ENCODE measurements at regions not wholly inside any gene's neighbourhood (a gene's known extent, or its start where the extent isn't known, plus 50 kb on each side); places are given as distances from the start of the nearest gene placed in this dataset.
"Not testable (repeated sequence)": the region's sequence is repeated elsewhere in the genome, so short reads cannot be mapped to it uniquely, and the experiment has no call there.

- Histone ChIP-seq H3K4me1 (ENCODE audit: control insufficient read depth, low read depth, low read length) (no peaks in the 10 kb centered on the region), H3K4me3 (ENCODE audit: low read length) (no peak overlapping the region), H3K79me2 (ENCODE audit: control insufficient read depth, insufficient read depth, low read length) (no peaks in the 10 kb centered on the region), H4K5ac (ENCODE audit: low read length) (no peak overlapping the region), H3K4me2 (ENCODE audit: low read length) (no peak overlapping the region), H3K27ac (ENCODE audit: low read depth, low read length) (no peak overlapping the region), H2BK15ac (replicated peaks; ENCODE audit: low read depth) (no peak overlapping the region), H3K36me3 (ENCODE audit: control insufficient read depth, insufficient read depth, low read length) (no peaks in the 10 kb centered on the region), H3K79me1 (ENCODE audit: low read length) (no peaks in the 10 kb centered on the region), H2BK5ac (ENCODE audit: low read length) (no peak overlapping the region), H3K27me3 (ENCODE audit: insufficient read depth, low read length, poor library complexity) (no peaks in the 10 kb centered on the region), H3K18ac (ENCODE audit: low read length) (no peak overlapping the region), H3K56ac (ENCODE audit: low read length) (no peak overlapping the region), H3K23ac (ENCODE audit: low read length) (no peak overlapping the region), H2AK5ac (ENCODE audit: low read length) (no peak overlapping the region), H4K8ac (ENCODE audit: low read depth, low read length) (no peak overlapping the region), H3K4ac (ENCODE audit: low read depth, low read length) (no peak overlapping the region), H2BK120ac (ENCODE audit: low read depth, low read length) (no peak overlapping the region), H3K9ac (ENCODE audit: low read length) (no peak overlapping the region)
- WGBS (ENCODE audit: extremely low coverage, insufficient coverage, low lambda C conversion rate), result no CpG with 5 or more reads among the region's 4 CpGs
- no peak for DNase-seq
Measured at GRCh38 chr10:16199216-16199615, 237.6 kb upstream of the PTER start.

- H3K4ac ChIP-seq (ENCODE audit: low read depth, low read length); H3K56ac ChIP-seq (ENCODE audit: low read length); H3K18ac ChIP-seq (ENCODE audit: low read length); H3K23ac ChIP-seq (ENCODE audit: low read length); H3K4me1 ChIP-seq (ENCODE audit: control insufficient read depth, low read depth, low read length); H2BK15ac ChIP-seq (replicated peaks; ENCODE audit: low read depth); H3K4me3 ChIP-seq (ENCODE audit: low read length); H3K9ac ChIP-seq (ENCODE audit: low read length); H3K4me2 ChIP-seq (ENCODE audit: low read length); H3K27me3 ChIP-seq (ENCODE audit: insufficient read depth, low read length, poor library complexity); H2BK5ac ChIP-seq (ENCODE audit: low read length); H3K36me3 ChIP-seq (ENCODE audit: control insufficient read depth, insufficient read depth, low read length); H3K79me2 ChIP-seq (ENCODE audit: control insufficient read depth, insufficient read depth, low read length); H3K27ac ChIP-seq (ENCODE audit: low read depth, low read length); H3K79me1 ChIP-seq (ENCODE audit: low read length); H4K5ac ChIP-seq (ENCODE audit: low read length); H2BK120ac ChIP-seq (ENCODE audit: low read depth, low read length); H4K8ac ChIP-seq (ENCODE audit: low read depth, low read length); H2AK5ac ChIP-seq (ENCODE audit: low read length): not testable (repeated sequence)
- DNase-seq, result peak; percentile 12
- no CpG with 5 or more reads among the region's 1 CpG for WGBS (ENCODE audit: extremely low coverage, insufficient coverage, low lambda C conversion rate)
Measured at GRCh38 chr10:16223618-16224017, 213.2 kb upstream of the PTER start.

- no peak overlapping the region for H4K8ac ChIP-seq (ENCODE audit: low read depth, low read length)
- no peak overlapping the region for H2BK5ac ChIP-seq (ENCODE audit: low read length)
- no peak overlapping the region for H3K4me2 ChIP-seq (ENCODE audit: low read length)
- H3K4me1 ChIP-seq (ENCODE audit: control insufficient read depth, low read depth, low read length), result no peaks in the 10 kb centered on the region
- H3K4me3 ChIP-seq (ENCODE audit: low read length), result no peak overlapping the region
- no peaks in the 10 kb centered on the region for H3K36me3 ChIP-seq (ENCODE audit: control insufficient read depth, insufficient read depth, low read length)
- no peak overlapping the region for H3K56ac ChIP-seq (ENCODE audit: low read length)
- no CpG with 5 or more reads among the region's 3 CpGs for WGBS (ENCODE audit: extremely low coverage, insufficient coverage, low lambda C conversion rate)
- no peaks in the 10 kb centered on the region for H3K27me3 ChIP-seq (ENCODE audit: insufficient read depth, low read length, poor library complexity)
- H4K5ac ChIP-seq (ENCODE audit: low read length), result no peak overlapping the region
- H3K79me2 ChIP-seq (ENCODE audit: control insufficient read depth, insufficient read depth, low read length), result no peaks in the 10 kb centered on the region
- no peak overlapping the region for H3K18ac ChIP-seq (ENCODE audit: low read length)
- no peak overlapping the region for H3K23ac ChIP-seq (ENCODE audit: low read length)
- no peak overlapping the region for H2BK15ac ChIP-seq (replicated peaks; ENCODE audit: low read depth)
- H2AK5ac ChIP-seq (ENCODE audit: low read length), result no peak overlapping the region
- no peak overlapping the region for H3K27ac ChIP-seq (ENCODE audit: low read depth, low read length)
- H3K9ac ChIP-seq (ENCODE audit: low read length), result no peak overlapping the region
- DNase-seq, result no peak
- no peak overlapping the region for H2BK120ac ChIP-seq (ENCODE audit: low read depth, low read length)
- no peak overlapping the region for H3K4ac ChIP-seq (ENCODE audit: low read depth, low read length)
- no peaks in the 10 kb centered on the region for H3K79me1 ChIP-seq (ENCODE audit: low read length)
Measured at GRCh38 chr10:16227674-16228073, 209.1 kb upstream of the PTER start.

- H2BK15ac ChIP-seq (replicated peaks; ENCODE audit: low read depth), result no peak overlapping the region
- no peak overlapping the region for H4K5ac ChIP-seq (ENCODE audit: low read length)
- H3K9ac ChIP-seq (ENCODE audit: low read length), result no peak overlapping the region
- WGBS (ENCODE audit: extremely low coverage, insufficient coverage, low lambda C conversion rate), result no CpG with 5 or more reads among the region's 2 CpGs
- H3K4me1 ChIP-seq (ENCODE audit: control insufficient read depth, low read depth, low read length), result no peaks in the 10 kb centered on the region
- no peak overlapping the region for H3K23ac ChIP-seq (ENCODE audit: low read length)
- H3K56ac ChIP-seq (ENCODE audit: low read length), result no peak overlapping the region
- no peak overlapping the region for H3K18ac ChIP-seq (ENCODE audit: low read length)
- no peak overlapping the region for H4K8ac ChIP-seq (ENCODE audit: low read depth, low read length)
- H3K79me1 ChIP-seq (ENCODE audit: low read length), result no peaks in the 10 kb centered on the region
- H3K27ac ChIP-seq (ENCODE audit: low read depth, low read length), result no peak overlapping the region
- no peaks in the 10 kb centered on the region for H3K36me3 ChIP-seq (ENCODE audit: control insufficient read depth, insufficient read depth, low read length)
- no peak overlapping the region for H2AK5ac ChIP-seq (ENCODE audit: low read length)
- H3K79me2 ChIP-seq (ENCODE audit: control insufficient read depth, insufficient read depth, low read length), result no peaks in the 10 kb centered on the region
- no peak overlapping the region for H2BK5ac ChIP-seq (ENCODE audit: low read length)
- H2BK120ac ChIP-seq (ENCODE audit: low read depth, low read length), result no peak overlapping the region
- H3K4me3 ChIP-seq (ENCODE audit: low read length), result no peak overlapping the region
- no peaks in the 10 kb centered on the region for H3K27me3 ChIP-seq (ENCODE audit: insufficient read depth, low read length, poor library complexity)
- H3K4me2 ChIP-seq (ENCODE audit: low read length), result no peak overlapping the region
- DNase-seq, result no peak
- no peak overlapping the region for H3K4ac ChIP-seq (ENCODE audit: low read depth, low read length)
Measured at GRCh38 chr10:16231176-16231575, 205.6 kb upstream of the PTER start.

- Histone ChIP-seq H3K36me3 (ENCODE audit: control insufficient read depth, insufficient read depth, low read length) (no peaks in the 10 kb centered on the region), H4K5ac (ENCODE audit: low read length) (no peak overlapping the region), H3K4me3 (ENCODE audit: low read length) (no peak overlapping the region), H2AK5ac (ENCODE audit: low read length) (no peak overlapping the region), H3K4me1 (ENCODE audit: control insufficient read depth, low read depth, low read length) (no peaks in the 10 kb centered on the region), H2BK5ac (ENCODE audit: low read length) (no peak overlapping the region), H4K8ac (ENCODE audit: low read depth, low read length) (no peak overlapping the region), H3K4ac (ENCODE audit: low read depth, low read length) (no peak overlapping the region), H3K56ac (ENCODE audit: low read length) (no peak overlapping the region), H3K79me2 (ENCODE audit: control insufficient read depth, insufficient read depth, low read length) (no peaks in the 10 kb centered on the region), H3K27ac (ENCODE audit: low read depth, low read length) (no peak overlapping the region), H2BK15ac (replicated peaks; ENCODE audit: low read depth) (no peak overlapping the region), H3K18ac (ENCODE audit: low read length) (no peak overlapping the region), H3K79me1 (ENCODE audit: low read length) (no peaks in the 10 kb centered on the region), H3K9ac (ENCODE audit: low read length) (no peak overlapping the region), H2BK120ac (ENCODE audit: low read depth, low read length) (no peak overlapping the region), H3K23ac (ENCODE audit: low read length) (no peak overlapping the region), H3K4me2 (ENCODE audit: low read length) (no peak overlapping the region), H3K27me3 (ENCODE audit: insufficient read depth, low read length, poor library complexity) (no peaks in the 10 kb centered on the region)
- DNase-seq, result no peak
- whole genome bisulfite sequencing (ENCODE audit: extremely low coverage, insufficient coverage, low lambda C conversion rate), result no CpG with 5 or more reads among the region's 11 CpGs
Measured at GRCh38 chr10:16231734-16232435, 204.9 kb upstream of the PTER start.

GRCh38 chr10:16232441-16232840 lies 204.4 kb upstream of the PTER start:
- Histone ChIP-seq H2BK120ac (ENCODE audit: low read depth, low read length) (no peak overlapping the region), H3K56ac (ENCODE audit: low read length) (no peak overlapping the region), H3K27me3 (ENCODE audit: insufficient read depth, low read length, poor library complexity) (no peaks in the 10 kb centered on the region), H4K5ac (ENCODE audit: low read length) (no peak overlapping the region), H3K79me1 (ENCODE audit: low read length) (no peaks in the 10 kb centered on the region), H2BK5ac (ENCODE audit: low read length) (no peak overlapping the region), H3K9ac (ENCODE audit: low read length) (no peak overlapping the region), H2BK15ac (replicated peaks; ENCODE audit: low read depth) (no peak overlapping the region), H3K4me2 (ENCODE audit: low read length) (no peak overlapping the region), H4K8ac (ENCODE audit: low read depth, low read length) (no peak overlapping the region), H2AK5ac (ENCODE audit: low read length) (no peak overlapping the region), H3K23ac (ENCODE audit: low read length) (no peak overlapping the region), H3K4ac (ENCODE audit: low read depth, low read length) (no peak overlapping the region), H3K27ac (ENCODE audit: low read depth, low read length) (no peak overlapping the region), H3K4me3 (ENCODE audit: low read length) (no peak overlapping the region), H3K79me2 (ENCODE audit: control insufficient read depth, insufficient read depth, low read length) (no peaks in the 10 kb centered on the region), H3K36me3 (ENCODE audit: control insufficient read depth, insufficient read depth, low read length) (no peaks in the 10 kb centered on the region), H3K18ac (ENCODE audit: low read length) (no peak overlapping the region), H3K4me1 (ENCODE audit: control insufficient read depth, low read depth, low read length) (no peaks in the 10 kb centered on the region)
- no CpG with 5 or more reads among the region's 1 CpG for WGBS (ENCODE audit: extremely low coverage, insufficient coverage, low lambda C conversion rate)
- DNase-seq, result no peak

All from mesendoderm (in vitro differentiated cells).